HAP-1 (cell line): ENCODE measurements at regions not wholly inside any gene's neighbourhood (a gene's known extent, or its start where the extent isn't known, plus 50 kb on each side); places are given as distances from the start of the nearest gene placed in this dataset.

ENCODE experiments used
- DNase-seq, 2 experiments: peaks; one replicate each; pipeline ENCODE4 v3.0.0-alpha.2; 2016 to 2020; ENCODE audit warnings: low spot score in 2 of 2
- H3K27me3 ChIP-seq: fragments of 250-450 bp; sonication (Bioruptor Pico); 2 replicates; pipeline ENCODE4 v1.5.1; 2020; ENCODE audit warnings: low read depth, mild to moderate bottlenecking, moderate library complexity
- H3K36me3 ChIP-seq: fragments of 250-450 bp; sonication (Bioruptor Pico); replicated peaks from 2 replicates; pipeline ENCODE4 v1.5.1; 2020; ENCODE audit warnings: mild to moderate bottlenecking
- H3K4me1 ChIP-seq: fragments of 250-450 bp; sonication (Bioruptor Pico); 2 replicates; pipeline ENCODE4 v1.5.1; 2020; ENCODE audit warnings: mild to moderate bottlenecking
- H3K4me3 ChIP-seq: fragments of 250-450 bp; sonication (Bioruptor Pico); 2 replicates; pipeline ENCODE4 v1.5.1; 2020; ENCODE audit warnings: mild to moderate bottlenecking, moderate library complexity
- H3K9me3 ChIP-seq: fragments of 250-450 bp; sonication (Bioruptor Pico); 2 replicates; pipeline ENCODE4 v1.5.1; 2020; ENCODE audit warnings: mild to moderate bottlenecking, moderate library complexity
- in situ Hi-C: fragments of 300-500 bp; cut with MboI; formaldehyde crosslinking; loops from 3 replicates; pipeline ENCODE4 v1.14.3; 2020; ENCODE audit warnings: low sequenced_read_pairs, inconsistent platforms, mixed read lengths

DNA sequence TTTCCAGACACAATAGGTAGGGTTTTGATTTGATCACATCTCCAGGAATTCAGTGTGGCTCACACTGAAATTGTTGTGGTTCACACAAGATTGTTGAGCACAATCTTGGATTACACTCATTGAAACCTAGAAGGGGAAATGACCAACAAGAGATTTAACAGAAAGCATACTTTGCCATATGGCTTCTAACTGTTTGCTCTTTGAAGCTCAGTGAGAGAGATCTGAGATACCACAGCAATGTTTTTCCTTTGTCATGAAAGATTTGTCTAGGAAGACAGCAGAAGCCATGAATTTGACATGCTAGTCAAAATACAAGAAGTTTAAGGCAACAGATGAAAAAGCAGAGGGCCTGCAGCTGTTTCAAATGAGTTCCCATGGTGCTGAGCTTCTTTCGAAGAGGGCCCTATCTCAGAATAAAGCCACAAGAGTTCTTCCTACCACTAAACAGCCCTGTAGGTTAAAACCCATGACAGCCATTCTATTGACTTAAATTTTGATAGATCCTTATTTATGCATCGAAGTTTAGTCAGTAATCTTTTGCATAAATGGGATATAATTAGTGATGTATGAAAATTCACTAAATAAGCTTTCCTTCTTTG, 650.4 kb downstream of the LTN1 start:
- Histone ChIP-seq H3K4me3 (no peak overlapping the region), H3K4me1 (no peaks in the 10 kb centered on the region), H3K36me3 (no peaks in the 10 kb centered on the region), H3K27me3 (no peaks in the 10 kb centered on the region), H3K9me3 (no peaks in the 10 kb centered on the region; the same call in 1 of the 2 replicates)
- in situ Hi-C loops: no loop called here
- no peak for DNase-seq

DNA sequence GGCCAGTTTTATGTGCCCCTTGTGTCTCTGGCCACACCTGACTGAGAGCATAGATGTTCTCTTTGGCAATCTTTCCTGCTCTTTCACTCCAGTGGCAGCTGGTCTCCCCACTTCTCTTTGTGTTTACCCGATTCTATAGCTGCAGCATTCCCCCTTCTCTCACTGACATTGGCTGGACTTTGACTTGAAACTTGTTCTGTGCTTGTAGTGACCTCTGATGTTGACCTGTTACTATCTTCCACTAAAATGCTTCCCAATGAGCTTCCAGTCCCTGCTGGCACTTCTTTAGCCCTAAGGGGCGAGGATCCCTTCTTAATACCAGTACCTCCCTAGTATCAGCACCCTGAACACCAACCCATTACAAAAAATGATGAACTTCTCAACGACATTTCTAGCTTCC, 653.3 kb downstream of the LTN1 start:
- no peak for DNase-seq
- no peak overlapping the region for H3K4me3 ChIP-seq
- H3K27me3 ChIP-seq: no peaks in the 10 kb centered on the region
- no peaks in the 10 kb centered on the region for H3K36me3 ChIP-seq
- in situ Hi-C loops: no loop called here
- no peaks in the 10 kb centered on the region for H3K9me3 ChIP-seq
- H3K4me1 ChIP-seq: no peaks in the 10 kb centered on the region

DNA sequence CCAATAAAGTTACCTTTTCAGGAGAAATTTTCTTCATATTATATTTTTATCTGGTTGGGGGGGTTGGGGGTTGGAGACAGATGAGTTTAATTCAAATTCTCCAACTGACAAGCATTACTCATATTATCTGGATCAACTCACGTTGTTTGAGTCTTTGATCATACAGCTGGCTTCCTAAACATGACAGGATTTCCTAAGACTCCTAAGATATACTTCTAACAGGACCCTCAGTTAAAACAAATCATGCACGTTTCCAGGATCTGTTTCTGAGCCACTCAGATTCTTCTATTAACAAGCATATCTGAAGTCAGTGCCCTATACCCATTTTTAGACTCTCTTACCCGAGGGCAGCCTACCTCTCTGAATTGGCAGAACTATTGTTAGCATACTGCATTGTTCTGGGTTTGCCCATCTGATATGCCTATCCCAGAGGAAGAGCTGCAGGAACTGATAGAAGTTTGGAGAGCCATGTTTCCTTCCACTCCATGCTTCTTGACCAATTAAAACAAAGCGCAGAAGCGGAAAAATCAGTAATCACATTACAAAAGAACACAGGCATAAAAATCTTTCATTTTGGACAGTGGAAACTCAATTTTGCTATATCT, 653.9 kb downstream of the LTN1 start:
- in situ Hi-C loops: no loop called here
- Histone ChIP-seq H3K36me3 (no peaks in the 10 kb centered on the region), H3K4me3 (no peak overlapping the region), H3K4me1 (no peaks in the 10 kb centered on the region), H3K9me3 (no peaks in the 10 kb centered on the region), H3K27me3 (no peaks in the 10 kb centered on the region)
- DNase-seq: no peak

DNA sequence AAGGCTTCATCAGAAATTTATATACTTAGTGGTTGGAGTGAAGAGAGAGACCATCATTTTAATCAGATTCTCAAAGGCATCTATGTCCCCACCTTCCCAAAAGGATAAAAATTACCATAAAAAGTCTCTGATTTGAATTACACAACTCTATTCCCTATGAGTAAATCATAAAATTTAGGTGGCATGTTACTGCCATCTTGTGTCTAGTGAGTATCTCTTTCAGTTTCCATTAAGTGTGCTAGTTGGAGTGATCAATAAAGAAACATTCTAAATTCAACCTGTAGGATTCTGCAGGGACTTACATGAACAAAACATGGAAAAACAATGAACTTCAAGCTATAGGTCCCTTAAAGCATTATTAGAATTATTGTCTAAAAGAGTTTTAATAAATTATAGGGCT, 655.4 kb downstream of the LTN1 start:
- Histone ChIP-seq H3K36me3 (no peaks in the 10 kb centered on the region), H3K9me3 (no peaks in the 10 kb centered on the region), H3K4me3 (no peak overlapping the region), H3K27me3 (no peaks in the 10 kb centered on the region), H3K4me1 (no peaks in the 10 kb centered on the region)
- in situ Hi-C loops: no loop called here
- DNase-seq: no peak

DNA sequence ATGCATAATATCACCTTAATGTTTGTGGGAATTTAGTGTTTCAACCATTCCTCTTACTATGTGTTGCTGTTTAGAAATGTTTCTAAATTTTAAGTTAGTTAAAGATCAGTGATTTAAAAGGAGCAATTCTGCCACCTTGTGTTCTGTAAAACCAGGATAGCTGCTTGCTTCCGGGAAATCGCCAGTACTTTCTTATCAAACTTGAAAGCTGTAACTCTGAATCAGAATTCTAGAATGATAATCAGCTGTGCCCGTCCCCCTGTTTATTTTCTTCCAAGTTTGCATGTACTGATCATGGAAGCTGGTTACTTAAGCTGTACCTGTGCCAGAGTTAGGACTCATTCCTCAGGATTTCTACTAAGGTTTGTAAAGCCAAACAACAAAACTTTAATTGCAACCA, 656.4 kb downstream of the LTN1 start:
- no peak for DNase-seq
- H3K4me3 ChIP-seq: no peak overlapping the region
- in situ Hi-C loops: no loop called here

DNA sequence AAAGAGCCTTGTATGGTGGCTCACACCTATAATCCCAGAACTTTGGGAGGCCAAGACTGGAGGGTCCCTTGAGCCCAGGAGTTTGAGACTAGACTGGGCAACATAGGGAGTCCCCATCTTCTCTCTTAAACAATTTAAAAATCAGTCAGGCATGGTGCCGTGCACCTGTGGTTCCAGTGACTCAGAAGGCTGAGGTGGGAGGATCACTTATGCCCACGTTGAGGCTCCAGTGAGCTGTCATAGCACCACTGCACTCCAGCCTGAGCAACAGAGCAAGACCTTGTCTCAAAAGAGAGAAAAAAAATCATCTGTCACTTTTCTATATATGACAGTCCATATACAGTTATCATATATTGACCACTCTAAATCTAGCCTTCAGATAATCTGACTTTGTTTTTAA, 658.3 kb downstream of the LTN1 start:
- Histone ChIP-seq H3K36me3 (no peaks in the 10 kb centered on the region), H3K27me3 (no peaks in the 10 kb centered on the region), H3K4me3 (no peak overlapping the region), H3K9me3 (no peaks in the 10 kb centered on the region), H3K4me1 (no peaks in the 10 kb centered on the region)
- in situ Hi-C loops: no loop called here
- DNase-seq: no peak

More for the DNA sequence above, 656.4 kb downstream of the LTN1 start:
- H3K9me3 ChIP-seq: no peaks in the 10 kb centered on the region
- H3K27me3 ChIP-seq: no peaks in the 10 kb centered on the region
- no peaks in the 10 kb centered on the region for H3K4me1 ChIP-seq
- no peaks in the 10 kb centered on the region for H3K36me3 ChIP-seq

DNA sequence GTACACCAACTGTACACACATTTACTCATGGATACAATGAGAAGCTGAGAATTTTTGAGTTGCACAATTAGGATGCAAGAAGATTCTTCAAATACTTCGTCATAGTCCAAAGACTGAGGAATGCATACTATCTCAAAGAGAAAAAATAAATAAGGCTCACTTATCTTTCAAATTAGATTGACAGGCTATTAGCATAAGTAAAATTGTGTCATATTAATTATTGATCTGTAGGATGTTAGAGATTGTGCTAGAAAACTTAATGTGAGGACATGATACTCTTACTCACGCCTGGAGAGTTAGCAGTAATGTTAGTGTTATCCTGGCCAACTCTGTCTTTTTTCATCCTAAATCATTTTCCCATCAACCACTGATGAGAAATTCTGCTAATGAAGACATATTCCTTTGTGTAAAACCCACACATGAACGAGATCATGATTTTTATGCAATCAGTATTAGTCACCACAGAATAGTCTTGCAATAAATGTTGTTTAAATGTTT, 659.0 kb downstream of the LTN1 start:
- in situ Hi-C loops: no loop called here

DNA sequence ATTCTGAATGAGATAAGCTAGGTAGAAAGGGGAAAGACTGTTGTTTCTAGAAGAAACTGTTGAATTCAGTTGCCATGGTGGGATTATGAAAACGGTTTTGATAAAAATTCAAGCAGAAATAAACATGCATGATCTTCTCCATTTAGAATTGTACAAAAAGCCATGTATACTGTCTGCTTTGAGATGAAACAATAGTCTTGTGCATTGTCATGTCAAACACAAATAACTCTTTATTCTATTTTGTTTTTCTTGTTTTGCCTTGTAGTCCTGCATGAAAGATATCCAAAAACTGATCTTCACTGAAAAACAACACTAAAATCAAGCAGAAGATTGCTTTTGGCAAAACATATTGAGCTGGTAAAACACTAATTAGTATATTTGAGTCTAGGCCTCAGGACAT, 659.9 kb downstream of the LTN1 start:
- no peaks in the 10 kb centered on the region for H3K27me3 ChIP-seq
- H3K4me1 ChIP-seq: no peaks in the 10 kb centered on the region
- DNase-seq: no peak
- no peak overlapping the region for H3K4me3 ChIP-seq
- in situ Hi-C loops: no loop called here
- no peaks in the 10 kb centered on the region for H3K9me3 ChIP-seq
- no peaks in the 10 kb centered on the region for H3K36me3 ChIP-seq

More for the DNA sequence above, 659.0 kb downstream of the LTN1 start:
- H3K9me3 ChIP-seq: no peaks in the 10 kb centered on the region
- no peaks in the 10 kb centered on the region for H3K4me1 ChIP-seq
- no peaks in the 10 kb centered on the region for H3K27me3 ChIP-seq
- no peaks in the 10 kb centered on the region for H3K36me3 ChIP-seq
- DNase-seq: no peak
- H3K4me3 ChIP-seq: no peak overlapping the region

DNA sequence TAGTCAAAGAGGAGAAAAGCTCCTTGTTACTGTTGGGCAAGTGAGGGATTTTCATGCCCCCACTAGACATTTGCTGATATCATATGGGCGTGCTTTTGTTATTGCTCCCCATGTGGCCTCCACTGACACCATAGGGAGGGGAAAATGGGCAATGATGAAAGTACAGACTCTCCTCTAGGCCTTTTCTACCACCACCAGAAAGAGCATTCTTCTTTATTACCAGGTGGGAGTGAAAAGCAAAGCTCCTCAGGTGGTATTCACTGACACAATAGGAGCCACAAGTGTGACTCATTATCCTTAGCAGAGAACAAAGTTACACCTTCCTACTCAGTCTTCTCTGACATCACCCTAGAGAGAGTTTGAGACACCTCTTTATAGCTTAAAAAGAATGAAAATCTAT, 667.1 kb downstream of the LTN1 start:
- Histone ChIP-seq H3K9me3 (peaks cover 3% of the 10 kb centered on the region), H3K4me3 (no peak overlapping the region), H3K36me3 (no peaks in the 10 kb centered on the region), H3K27me3 (no peaks in the 10 kb centered on the region), H3K4me1 (no peaks in the 10 kb centered on the region)
- DNase-seq: no peak
- in situ Hi-C loops: no loop called here

DNA sequence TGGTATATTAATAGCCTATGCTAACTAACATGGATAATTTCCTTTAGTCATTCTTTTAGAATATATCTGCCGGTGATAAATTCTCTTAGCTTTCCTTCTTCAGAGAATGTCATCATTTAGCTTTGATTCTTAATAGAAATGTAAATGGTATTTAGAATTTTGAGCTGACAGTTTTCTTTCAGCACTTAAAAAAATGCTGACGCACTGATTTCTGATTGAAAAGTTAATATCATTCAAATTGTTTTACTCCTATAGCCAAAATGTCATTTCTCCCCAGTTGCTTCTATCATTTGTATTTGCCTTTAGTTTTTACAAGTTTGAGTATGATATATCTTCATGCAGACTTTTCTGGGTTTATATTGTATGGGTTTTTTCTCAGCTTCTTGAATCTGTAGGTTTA, 668.0 kb downstream of the LTN1 start:
- DNase-seq: no peak
- no peaks in the 10 kb centered on the region for H3K36me3 ChIP-seq
- H3K27me3 ChIP-seq: no peaks in the 10 kb centered on the region
- H3K4me1 ChIP-seq: no peaks in the 10 kb centered on the region
- H3K4me3 ChIP-seq: no peak overlapping the region
- peaks cover 3% of the 10 kb centered on the region for H3K9me3 ChIP-seq
- in situ Hi-C loops: no loop called here

DNA sequence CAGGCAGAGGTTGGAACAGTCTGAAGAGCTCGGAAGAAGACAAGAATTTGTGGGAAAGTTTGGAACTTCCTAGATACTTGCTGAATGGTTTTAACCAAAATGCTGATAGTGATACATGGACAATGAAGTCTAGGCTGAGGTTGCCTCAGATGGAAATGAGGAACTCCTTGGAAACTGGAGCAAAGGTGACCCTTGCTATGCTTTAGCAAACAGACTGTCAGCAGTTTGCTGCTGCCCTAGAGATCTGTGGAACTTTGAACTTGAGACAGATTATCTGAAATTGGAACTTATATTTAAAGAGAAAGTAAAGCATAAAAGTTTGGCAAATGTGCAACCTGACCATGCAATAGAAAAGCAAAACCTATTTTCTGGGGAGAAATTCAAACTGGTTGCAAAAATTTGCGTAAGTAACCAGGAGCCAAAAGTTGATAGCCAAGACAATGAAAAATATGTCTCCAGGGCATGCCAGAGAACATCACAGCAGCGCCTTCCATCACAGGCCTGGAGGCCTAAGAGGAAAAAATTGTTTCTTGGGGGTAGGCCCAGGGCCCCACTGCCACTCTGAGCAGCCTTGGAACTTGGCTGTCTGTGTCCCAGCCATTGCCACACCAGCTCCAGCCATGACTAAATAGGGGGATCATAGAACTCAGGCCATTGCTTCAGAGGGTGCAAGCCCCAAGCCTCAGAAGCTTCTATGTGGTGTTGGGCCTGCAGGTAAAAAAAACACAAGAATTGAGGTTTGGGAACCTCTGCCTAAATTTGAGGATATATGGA, 675.3 kb downstream of the LTN1 start:
- Histone ChIP-seq H3K9me3 (no peaks in the 10 kb centered on the region; the same call in 1 of the 2 replicates), H3K4me1 (no peaks in the 10 kb centered on the region), H3K36me3 (no peaks in the 10 kb centered on the region), H3K27me3 (no peaks in the 10 kb centered on the region), H3K4me3 (no peak overlapping the region)
- in situ Hi-C loops: no loop called here
- DNase-seq: no peak

DNA sequence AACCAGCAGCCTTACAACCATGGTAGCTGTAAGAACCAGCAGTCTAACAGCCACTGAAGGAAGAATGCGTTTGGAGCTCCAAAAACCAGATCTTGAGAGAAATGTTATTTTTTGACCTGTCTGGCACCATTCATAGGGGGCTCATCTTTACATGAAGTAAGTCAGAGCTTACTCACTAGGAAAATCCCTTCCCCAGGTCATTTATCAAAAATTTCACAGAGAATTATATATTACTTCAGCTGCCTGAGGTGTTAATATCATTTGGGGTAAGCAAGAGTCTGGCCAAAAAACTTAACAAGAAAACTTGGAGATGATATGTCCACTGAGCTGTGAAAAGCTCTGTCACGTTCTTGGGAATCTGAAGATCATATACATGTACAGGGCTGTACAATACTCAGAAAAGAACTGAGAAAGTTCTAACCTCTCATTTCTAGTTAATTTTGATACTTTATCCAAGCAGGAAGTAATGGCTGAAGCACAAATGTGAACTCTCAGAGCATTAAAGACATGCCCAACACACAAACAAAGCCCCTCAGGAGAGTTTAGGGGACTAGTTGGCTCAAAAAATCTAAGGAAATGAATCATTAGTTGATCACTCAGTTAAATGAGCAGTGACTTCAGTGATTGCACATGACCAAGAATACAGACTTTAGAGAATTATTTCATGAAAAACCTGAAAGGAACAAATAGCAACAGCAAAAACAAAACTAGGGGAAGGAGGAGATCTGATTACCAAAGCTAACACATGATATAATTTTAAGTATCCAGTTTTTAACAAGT, 681.1 kb downstream of the LTN1 start:
- no peaks in the 10 kb centered on the region for H3K9me3 ChIP-seq
- H3K4me3 ChIP-seq: no peak overlapping the region
- no peak for DNase-seq
- in situ Hi-C loops: no loop called here
- H3K4me1 ChIP-seq: no peaks in the 10 kb centered on the region
- H3K36me3 ChIP-seq: no peaks in the 10 kb centered on the region
- H3K27me3 ChIP-seq: no peaks in the 10 kb centered on the region

DNA sequence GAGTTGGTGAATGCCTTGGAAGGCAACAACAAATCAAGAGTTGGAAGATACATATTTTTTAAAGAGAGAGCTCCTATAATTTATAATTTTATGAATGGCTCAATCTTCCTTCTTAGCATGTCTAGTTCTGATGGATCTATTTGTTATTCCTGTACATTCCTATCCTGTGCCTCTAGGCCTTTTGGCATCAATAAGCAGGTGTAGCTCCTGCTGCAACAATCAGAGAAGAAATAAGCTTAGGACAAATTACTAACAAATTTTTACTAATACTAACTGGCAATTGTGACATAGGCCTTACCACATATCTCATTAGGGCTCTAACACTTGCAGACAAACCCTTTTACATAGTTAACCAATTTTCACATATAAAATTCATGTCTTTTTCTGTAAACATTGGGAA, 682.0 kb downstream of the LTN1 start:
- in situ Hi-C loops: no loop called here
- H3K9me3 ChIP-seq: no peaks in the 10 kb centered on the region
- no peak overlapping the region for H3K4me3 ChIP-seq
- no peak for DNase-seq
- no peaks in the 10 kb centered on the region for H3K27me3 ChIP-seq
- no peaks in the 10 kb centered on the region for H3K36me3 ChIP-seq
- H3K4me1 ChIP-seq: no peaks in the 10 kb centered on the region
